ENCODE measurements at regions not wholly inside any gene's neighbourhood (a gene's known extent, or its start where the extent isn't known, plus 50 kb on each side); places are given as distances from the start of the nearest gene placed in this dataset.

DNA sequence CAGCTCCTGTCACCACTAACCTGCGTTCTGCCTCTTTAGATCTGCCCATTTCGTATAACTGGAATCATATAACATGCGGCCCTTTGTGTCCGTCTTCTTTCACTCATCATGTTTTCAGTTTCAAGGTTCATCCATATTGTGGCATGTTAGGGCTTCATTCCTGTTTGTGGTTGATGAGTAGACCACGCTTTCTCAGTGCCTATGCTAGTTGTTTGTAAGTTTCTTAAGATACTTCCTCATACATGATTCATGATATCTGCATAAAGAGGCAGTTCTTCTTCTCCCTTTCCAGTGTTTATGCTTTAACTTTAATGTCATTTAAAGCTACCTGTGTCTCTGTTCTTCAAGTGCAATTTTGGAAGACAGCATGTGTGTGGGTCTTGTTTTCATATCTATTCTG is 79.5 kb upstream of the FAM20C start:
- Mint-ChIP-seq H3K4me3 (peak overlapping the region in 1 of 5 donors; percentile 4), H3K36me3 (no peaks in the 10 kb centered on the region), H3K4me1 (no peaks in the 10 kb centered on the region), H3K27ac (no peak overlapping the region), H3K9me3 (peaks cover 0 to 16% (median 4%) of the 10 kb centered on the region in 6 donors), H3K27me3 (ENCODE audit: low read depth in 3 of 3) (peaks cover 5 to 21% (median 6%) of the 10 kb centered on the region in 3 donors)
- no peak for DNase-seq

DNA sequence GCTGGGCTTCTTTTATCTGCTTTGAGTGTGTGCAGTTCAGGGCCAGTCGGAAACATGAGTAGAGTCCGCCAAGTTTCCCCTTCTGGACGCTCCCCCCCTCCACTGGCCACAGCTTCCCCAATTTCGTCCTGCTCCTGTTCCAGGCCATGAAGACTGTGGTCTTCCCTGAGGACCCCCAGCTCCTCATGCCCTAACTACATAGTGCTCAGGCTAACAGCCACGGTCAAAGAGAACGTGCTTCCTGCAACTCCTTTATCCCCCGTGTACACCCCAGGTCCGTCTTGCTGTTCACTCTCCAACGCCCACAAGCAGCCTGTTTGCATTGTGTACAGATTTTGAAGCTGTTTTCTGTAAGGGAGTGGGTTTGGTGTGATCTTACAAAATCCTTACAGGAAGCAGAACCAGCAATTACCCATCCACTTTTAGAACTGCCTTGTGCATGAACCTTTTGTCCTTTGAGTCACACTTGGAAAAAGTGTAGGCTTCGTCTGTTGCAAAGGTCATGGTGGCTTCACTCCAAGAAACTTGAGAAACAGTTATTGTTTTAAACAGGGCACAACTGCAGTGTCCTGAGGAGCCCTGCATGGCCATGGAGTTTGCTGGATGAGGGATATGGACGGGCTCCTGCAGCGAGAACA is 77.0 kb upstream of the FAM20C start:
- Mint-ChIP-seq H3K4me3 (no peak overlapping the region), H3K27ac (no peak overlapping the region), H3K9me3 (peaks cover 0 to 16% (median 5%) of the 10 kb centered on the region in 6 donors), H3K4me1 (peaks cover 0 to 2% of the 10 kb centered on the region in 2 donors), H3K36me3 (no peaks in the 10 kb centered on the region), H3K27me3 (ENCODE audit: low read depth in 3 of 3) (peaks cover 2 to 21% (median 7%) of the 10 kb centered on the region in 3 donors)
- DNase-seq, result no peak

DNA sequence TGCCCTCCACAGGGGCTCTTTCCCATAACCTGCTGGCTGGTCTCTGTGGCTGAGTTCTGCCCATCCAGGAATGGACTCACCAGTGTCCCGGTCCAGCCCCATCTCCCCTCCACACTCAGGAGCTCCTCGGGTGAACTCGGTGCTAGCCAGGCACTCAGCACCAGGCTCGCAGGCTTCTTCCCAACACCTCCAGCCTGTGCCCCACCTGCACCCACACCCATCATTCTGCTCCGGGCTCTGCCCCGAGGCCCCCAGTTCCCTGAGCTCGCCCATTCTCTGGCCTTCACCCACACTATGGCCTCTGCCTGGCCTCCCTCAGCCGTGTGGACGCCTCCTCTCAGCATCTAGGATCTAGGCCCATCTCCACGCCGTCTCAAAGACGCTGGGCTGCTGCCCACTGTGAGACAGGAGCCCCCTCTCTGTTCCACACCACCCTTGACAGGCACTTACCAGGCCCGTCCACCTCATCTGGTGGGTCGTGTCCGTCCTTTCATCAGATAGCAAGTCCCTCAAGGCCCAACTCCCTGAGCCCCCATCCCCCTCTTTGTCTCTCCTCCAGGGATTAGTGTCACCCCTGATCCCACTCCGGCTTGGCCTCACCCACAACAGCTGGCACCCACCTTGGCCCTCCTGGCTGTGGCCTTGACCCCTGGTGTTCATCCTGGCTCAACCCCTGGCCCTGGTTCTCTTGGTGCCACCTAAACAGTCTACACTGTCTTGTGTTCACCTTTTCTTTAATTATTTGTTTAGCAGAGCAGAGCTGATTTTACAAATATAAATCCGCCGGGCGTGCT is 76.0 kb upstream of the FAM20C start:
- Mint-ChIP-seq H3K4me1 (peaks cover 0 to 2% of the 10 kb centered on the region in 2 donors), H3K27ac (no peak overlapping the region), H3K4me3 (no peak overlapping the region), H3K27me3 (ENCODE audit: low read depth in 3 of 3) (peaks cover 2 to 21% (median 7%) of the 10 kb centered on the region in 3 donors), H3K36me3 (no peaks in the 10 kb centered on the region), H3K9me3 (peaks cover 0 to 16% (median 5%) of the 10 kb centered on the region in 6 donors)
- DNase-seq, result no peak

DNA sequence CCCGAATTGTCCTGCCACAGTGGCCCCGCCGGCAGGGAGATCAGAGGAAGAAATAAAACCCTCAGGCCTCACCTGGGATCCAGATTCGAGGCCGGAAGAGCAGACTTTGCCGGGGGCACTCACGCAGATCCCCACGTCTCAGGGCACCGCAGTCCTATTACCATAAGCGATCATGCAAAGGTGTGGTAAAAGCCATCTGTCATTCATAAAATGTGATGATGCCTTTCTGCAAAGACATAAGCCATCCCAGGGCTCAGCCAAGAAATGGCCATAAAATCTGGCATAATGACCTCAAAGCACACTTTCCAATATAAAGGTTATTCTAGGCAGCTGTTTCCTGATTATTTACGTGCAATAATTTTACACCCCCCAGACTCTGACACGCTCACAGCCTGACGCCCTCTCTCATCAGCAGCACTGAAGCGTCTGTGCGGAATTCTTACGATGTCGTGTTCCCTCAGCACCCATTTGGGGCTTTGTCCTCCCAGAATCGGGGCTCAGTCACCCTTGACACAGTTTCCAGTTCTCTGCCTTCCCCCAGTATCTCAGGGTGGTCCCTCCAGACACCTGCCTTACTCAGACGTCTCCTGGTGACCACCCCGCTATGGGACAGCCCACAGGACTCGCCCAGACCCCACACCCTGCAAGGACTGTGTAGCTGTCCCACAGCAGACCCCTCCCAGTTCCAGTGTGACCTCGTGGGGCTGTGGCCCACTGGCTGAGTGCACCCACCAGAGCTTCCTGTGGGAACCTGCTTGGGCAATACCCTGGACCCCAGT is 74.3 kb upstream of the FAM20C start:
- Mint-ChIP-seq H3K4me1 (peaks cover 0 to 2% of the 10 kb centered on the region in 2 donors), H3K36me3 (no peaks in the 10 kb centered on the region), H3K9me3 (peaks cover 0 to 6% (median 2%) of the 10 kb centered on the region in 6 donors), H3K27me3 (ENCODE audit: low read depth in 3 of 3) (peaks cover 2 to 10% (median 7%) of the 10 kb centered on the region in 3 donors), H3K27ac (no peak overlapping the region), H3K4me3 (no peak overlapping the region)
- no peak for DNase-seq

DNA sequence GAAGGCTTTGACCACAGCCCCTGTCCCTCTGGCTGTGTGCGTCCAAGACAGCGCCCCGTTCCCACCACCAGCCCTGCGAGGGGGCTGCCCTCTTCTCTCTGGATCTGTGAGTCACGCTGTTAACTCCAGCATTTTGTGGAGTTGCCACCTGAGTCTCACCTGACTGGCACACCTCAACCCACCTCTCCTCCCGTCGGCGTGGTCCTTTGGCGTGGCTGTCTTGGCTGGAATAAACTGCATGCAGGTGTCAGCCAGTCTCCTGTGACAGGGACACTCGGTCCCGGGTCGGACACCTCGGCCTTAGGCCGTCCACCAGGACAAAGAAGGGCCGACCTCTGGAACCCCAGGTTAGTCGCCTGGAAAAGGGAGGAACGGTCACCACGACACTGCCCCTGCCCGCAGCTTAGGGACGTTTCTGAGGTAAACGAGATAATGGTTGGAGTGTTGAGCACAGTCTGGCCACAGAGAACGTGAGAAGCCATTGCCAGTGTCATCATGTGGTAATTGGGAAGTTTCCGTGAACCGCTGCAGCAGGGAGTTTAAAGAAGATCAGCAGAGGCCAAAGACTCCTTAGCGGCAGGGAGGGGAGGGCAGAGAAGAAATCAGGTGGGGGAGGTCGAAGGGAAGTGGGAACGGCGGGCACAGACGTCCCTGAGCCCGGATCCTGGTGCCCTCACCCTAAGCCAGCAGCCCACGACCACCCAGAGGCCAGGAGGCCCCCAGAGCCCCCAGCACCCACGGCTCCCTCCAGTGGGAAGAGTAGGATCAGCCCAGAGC is 73.6 kb upstream of the FAM20C start:
- no peaks in the 10 kb centered on the region for H3K36me3 Mint-ChIP-seq
- H3K27ac Mint-ChIP-seq, result peak overlapping the region in 1 of 6 donors; percentile 78
- DNase-seq, result no peak
- peaks cover 2 to 10% (median 7%) of the 10 kb centered on the region in 3 donors for H3K27me3 Mint-ChIP-seq (ENCODE audit: low read depth in 3 of 3)
- H3K4me3 Mint-ChIP-seq, result peak overlapping the region in 1 of 5 donors; percentile 25
- peaks cover 0 to 1% (median 0%) of the 10 kb centered on the region in 6 donors for H3K9me3 Mint-ChIP-seq
- H3K4me1 Mint-ChIP-seq, result peaks cover 0 to 2% of the 10 kb centered on the region in 2 donors

DNA sequence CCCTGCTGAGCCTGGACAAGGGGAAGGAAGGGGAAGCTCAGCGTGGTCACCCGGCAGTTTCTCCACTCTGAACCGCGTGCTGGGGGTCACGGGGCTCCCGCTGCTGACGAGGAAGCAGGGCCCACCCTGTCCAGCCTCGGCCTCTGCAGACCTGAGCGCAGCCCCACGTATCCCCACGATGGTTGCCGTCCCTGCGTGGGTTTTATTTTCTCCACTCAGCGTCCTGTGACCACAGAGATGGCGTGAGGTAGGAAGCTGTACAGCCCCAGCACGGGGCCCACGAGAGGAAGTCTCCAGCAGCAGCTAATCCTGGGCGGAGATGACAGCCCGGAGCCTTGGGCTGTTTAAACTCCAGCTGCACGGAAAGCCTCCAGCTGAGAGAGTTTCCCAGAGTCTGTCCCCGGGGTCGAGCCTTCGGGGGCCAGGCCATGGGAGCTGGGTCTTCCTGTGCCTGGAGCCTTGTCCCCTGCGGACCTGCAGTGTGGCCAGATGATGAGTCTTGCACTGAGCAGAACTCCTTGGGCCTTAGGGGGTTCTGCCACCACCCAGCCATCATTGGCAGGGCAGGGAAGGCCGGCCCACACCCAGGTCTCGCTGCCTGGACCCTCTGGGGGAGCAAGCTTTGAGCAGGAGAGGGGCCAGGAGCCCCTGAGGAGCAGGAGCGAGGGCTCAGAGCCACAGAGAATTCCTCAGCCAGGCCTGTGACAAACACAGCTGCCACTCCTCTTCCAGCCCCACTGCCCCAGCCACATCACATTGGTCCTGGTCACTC is 72.8 kb upstream of the FAM20C start:
- Mint-ChIP-seq H3K9me3 (peaks cover 0 to 1% (median 0%) of the 10 kb centered on the region in 6 donors), H3K4me3 (no peak overlapping the region), H3K27ac (no peak overlapping the region), H3K27me3 (ENCODE audit: low read depth in 3 of 3) (peaks cover 4 to 10% (median 7%) of the 10 kb centered on the region in 3 donors), H3K36me3 (no peaks in the 10 kb centered on the region), H3K4me1 (peaks cover 0 to 2% of the 10 kb centered on the region in 2 donors)
- no peak for DNase-seq

DNA sequence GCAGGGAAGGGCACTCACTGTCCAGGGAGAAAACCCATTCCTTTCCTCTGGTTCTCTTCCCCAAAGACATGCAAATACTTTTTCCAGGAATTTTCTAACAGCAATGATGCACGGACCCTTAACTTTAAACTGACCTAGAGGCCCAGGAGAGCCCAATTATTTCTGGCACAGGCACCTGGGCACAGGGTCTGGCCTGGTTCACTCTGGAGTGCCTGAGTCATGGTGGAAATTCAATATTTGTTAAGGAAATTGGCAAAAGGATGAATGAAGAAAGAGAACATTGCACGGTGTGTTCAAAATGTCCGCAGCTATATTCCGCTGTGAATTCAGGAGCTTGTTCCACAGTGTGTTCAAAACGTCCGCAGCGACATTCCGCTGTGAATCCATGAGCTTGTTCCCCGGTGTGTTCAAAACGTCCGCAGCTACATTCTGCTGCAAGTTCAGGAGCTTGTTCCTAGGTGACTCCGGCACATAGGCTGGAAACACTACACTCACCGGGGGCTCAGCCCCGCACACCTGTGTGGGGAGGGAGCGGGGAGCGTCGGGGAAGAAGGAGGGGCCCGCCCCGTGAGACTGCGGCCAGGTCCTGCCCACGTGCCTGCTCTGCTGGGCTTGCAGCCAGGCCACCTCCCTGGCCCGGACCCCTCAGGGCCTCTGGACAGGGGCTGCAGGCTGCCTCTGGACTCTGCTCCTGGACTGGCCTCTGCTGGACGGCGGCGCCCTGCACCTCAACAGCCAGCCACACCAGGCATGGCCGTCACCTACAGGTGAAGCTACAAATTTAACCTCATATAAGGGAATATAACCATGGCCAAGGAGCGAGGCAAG is 72.0 kb upstream of the FAM20C start:
- Mint-ChIP-seq H3K4me1 (peaks cover 0 to 2% of the 10 kb centered on the region in 2 donors), H3K27ac (no peak overlapping the region), H3K9me3 (peaks cover 0 to 1% (median 0%) of the 10 kb centered on the region in 6 donors), H3K4me3 (no peak overlapping the region), H3K36me3 (no peaks in the 10 kb centered on the region), H3K27me3 (ENCODE audit: low read depth in 3 of 3) (peaks cover 4 to 12% (median 8%) of the 10 kb centered on the region in 3 donors)
- no peak for DNase-seq

DNA sequence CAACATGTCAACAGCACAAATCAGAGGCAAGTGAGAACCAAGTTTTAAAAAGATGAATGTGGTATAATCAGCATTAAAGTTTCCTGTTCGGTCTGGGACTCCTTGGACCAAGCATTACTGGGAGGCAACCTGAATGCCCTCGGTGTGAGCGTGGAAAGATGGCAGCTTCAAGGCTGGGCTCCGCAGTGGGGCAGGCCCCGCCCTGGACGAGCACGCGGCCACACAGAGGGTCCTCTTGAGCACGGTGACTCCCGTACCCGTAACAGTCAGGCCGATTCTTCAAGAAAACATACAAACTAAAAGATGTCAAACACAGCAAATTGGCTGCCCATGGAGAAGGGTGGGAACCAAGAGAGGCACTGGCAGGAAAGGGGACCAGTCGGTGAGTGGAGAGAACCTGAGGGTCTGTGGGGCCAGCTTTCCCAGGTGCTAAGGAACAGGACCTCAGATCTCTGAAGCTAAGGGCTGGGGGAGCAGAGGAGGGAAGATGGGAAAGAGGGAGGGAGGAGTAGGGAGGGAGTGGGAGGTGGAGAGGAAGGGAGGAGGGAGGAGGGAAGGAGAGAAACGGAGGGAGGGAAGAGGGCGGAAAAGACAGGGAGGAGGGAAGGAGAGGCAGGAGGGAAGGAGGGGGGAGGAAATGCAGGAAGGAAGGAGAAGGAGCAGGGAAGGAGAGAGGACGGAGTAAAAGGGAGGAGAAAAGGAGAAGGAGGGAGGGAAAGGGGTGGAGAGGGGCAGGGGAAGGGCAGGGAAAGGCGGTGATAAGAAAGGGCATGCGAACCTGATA is 71.2 kb upstream of the FAM20C start:
- Mint-ChIP-seq H3K4me3 (no peak overlapping the region), H3K27me3 (ENCODE audit: low read depth in 3 of 3) (peaks cover 4 to 12% (median 8%) of the 10 kb centered on the region in 3 donors), H3K4me1 (peaks cover 0 to 2% of the 10 kb centered on the region in 2 donors), H3K36me3 (no peaks in the 10 kb centered on the region), H3K9me3 (peaks cover 0 to 1% (median 0%) of the 10 kb centered on the region in 6 donors), H3K27ac (no peak overlapping the region)
- DNase-seq, result no peak

DNA sequence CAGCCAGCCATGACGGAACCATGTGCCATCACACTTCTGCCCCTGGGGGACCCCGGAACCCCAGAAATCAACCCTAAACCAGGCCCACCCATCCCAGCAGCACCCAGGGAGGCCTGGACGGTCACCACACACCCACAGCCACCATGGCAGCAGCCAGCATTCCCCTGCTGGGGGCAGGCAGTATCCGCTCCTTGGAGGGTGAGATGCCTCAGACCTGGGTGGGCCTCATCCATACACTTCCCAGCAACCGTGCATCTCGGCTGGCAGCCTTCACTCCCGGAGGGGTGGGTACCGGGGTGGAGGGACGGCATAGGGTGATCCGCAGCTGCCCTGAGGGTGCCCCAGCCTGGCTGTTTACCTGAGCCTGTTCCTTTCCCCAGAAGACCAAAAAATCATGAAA is 69.1 kb upstream of the FAM20C start:
- Mint-ChIP-seq H3K4me1 (no peaks in the 10 kb centered on the region), H3K4me3 (no peak overlapping the region), H3K9me3 (no peaks in the 10 kb centered on the region), H3K27ac (no peak overlapping the region), H3K27me3 (ENCODE audit: low read depth in 3 of 3) (peaks cover 4 to 10% (median 7%) of the 10 kb centered on the region in 3 donors), H3K36me3 (no peaks in the 10 kb centered on the region)
- DNase-seq, result no peak

DNA sequence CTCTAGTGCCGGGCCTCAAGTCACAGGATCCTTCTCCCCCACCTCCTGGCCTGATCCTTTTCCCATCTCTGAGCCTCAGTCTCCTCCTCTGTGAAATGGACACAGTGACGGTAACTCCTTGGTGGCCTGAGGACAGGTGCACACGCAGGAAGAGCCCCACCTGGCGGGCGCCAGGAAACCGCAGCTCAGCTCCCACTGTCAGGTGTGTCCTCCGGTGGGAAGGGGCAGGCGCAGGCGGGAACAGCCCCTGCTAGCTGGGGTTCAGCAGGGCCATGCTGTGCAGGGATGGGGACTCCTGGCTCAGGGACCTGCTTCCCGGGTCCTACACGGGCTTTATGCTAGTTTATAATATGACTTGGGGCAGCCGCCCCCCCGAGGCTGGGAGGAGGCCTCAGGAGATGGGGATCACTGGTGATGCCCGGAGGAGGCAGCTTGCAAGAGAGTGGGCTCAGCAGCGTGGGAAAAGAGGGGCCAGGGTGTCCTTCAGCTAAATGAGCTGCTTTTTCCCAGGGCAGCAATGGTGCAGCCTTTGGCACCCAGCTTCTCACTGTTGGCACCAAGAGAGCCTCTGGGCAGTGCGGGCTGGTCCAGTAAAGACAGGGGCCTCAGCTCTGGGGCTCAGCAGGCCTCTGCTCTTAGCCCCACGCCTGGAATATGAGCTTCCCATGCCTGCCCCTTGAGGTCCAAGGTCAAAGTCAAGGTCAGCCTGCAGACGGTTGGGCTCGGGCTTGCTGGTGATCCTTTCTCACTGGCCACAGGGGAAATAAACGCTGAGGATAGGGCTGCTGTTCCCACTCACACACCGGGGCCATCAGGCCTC is 68.0 kb upstream of the FAM20C start:
- H3K36me3 Mint-ChIP-seq, result no peaks in the 10 kb centered on the region
- peaks cover 3 to 6% (median 6%) of the 10 kb centered on the region in 3 donors for H3K27me3 Mint-ChIP-seq (ENCODE audit: low read depth in 3 of 3)
- no peak overlapping the region for H3K27ac Mint-ChIP-seq
- no peaks in the 10 kb centered on the region for H3K9me3 Mint-ChIP-seq
- no peak for DNase-seq
- no peak overlapping the region for H3K4me3 Mint-ChIP-seq
- no peaks in the 10 kb centered on the region for H3K4me1 Mint-ChIP-seq

DNA sequence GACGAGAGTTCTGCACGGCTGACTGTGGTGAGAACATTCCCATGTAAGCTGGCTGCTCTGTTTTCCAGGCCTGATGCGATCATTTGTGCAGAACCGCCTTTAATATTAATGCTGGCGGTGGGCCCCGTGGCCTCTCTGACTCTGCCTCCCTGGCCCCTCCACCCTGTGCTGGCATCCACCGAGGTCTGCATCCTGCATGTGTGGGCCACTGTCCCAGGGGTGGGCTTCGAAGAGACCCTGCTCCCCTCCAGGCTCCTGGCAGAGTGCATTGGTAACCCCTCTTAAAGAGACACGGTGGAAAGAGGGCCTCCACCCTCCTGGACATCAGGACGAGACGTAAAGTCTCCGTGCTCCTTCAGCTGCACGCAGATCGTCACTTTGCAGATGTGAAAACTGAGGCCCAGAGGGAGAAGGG is 67.3 kb upstream of the FAM20C start:
- Mint-ChIP-seq H3K27ac (no peak overlapping the region), H3K4me1 (no peaks in the 10 kb centered on the region), H3K36me3 (no peaks in the 10 kb centered on the region), H3K4me3 (no peak overlapping the region), H3K9me3 (no peaks in the 10 kb centered on the region), H3K27me3 (ENCODE audit: low read depth in 3 of 3) (peaks cover 3 to 7% (median 5%) of the 10 kb centered on the region in 3 donors)
- no peak for DNase-seq
